HFFc6 (cell line): ENCODE measurements at regions not wholly inside any gene's neighbourhood (a gene's known extent, or its start where the extent isn't known, plus 50 kb on each side); places are given as distances from the start of the nearest gene placed in this dataset.

Source experiments
- DNase-seq: peaks from one replicate; pipeline ENCODE4 v3.0.0-alpha.2; 2018
- H3K27ac Mint-ChIP-seq: 2 replicates; pipeline ENCODE4 v1.8.0; 2020; ENCODE audit warnings: mild to moderate bottlenecking, mixed read lengths
- H3K27me3 Mint-ChIP-seq: 2 replicates; pipeline ENCODE4 v1.8.0; 2021; ENCODE audit warnings: mild to moderate bottlenecking, moderate library complexity, mixed read lengths; ENCODE audit not compliant: insufficient read depth
- H3K36me3 Mint-ChIP-seq: 2 replicates; pipeline ENCODE4 v1.8.0; 2021; ENCODE audit warnings: low read depth, mixed read lengths
- H3K4me1 Mint-ChIP-seq: 2 replicates; pipeline ENCODE4 v1.8.0; 2020; ENCODE audit warnings: low read depth, mixed read lengths
- H3K4me3 Mint-ChIP-seq: 2 replicates; pipeline ENCODE4 v1.8.0; 2020; ENCODE audit warnings: mild to moderate bottlenecking, moderate library complexity, mixed read lengths
- H3K9me3 Mint-ChIP-seq: 2 replicates; pipeline ENCODE4 v1.8.0; 2020; ENCODE audit warnings: mild to moderate bottlenecking, mixed read lengths
- CTCF ChIP-seq: fragments of 200-600 bp; sonication (generic); IDR thresholded peaks from 2 replicates; pipeline ENCODE4 v1.5.0; 2021; ENCODE audit warnings: antibody characterized with exemption, mild to moderate bottlenecking

GRCh38 chr18:4639628-4640310 is 184.7 kb upstream of the DLGAP1 start:
- H3K4me3 Mint-ChIP-seq: no peak overlapping the region
- H3K4me1 Mint-ChIP-seq: no peaks in the 10 kb centered on the region
- peaks cover 48% of the 10 kb centered on the region for H3K9me3 Mint-ChIP-seq
- no peaks in the 10 kb centered on the region for H3K36me3 Mint-ChIP-seq
- no peak overlapping the region for H3K27ac Mint-ChIP-seq
- no peak for DNase-seq
- H3K27me3 Mint-ChIP-seq: no peaks in the 10 kb centered on the region
- no peak for TF ChIP-seq CTCF

- no peaks in the 10 kb centered on the region for H3K27me3 Mint-ChIP-seq
- H3K27ac Mint-ChIP-seq: no peak overlapping the region
- no peaks in the 10 kb centered on the region for H3K4me1 Mint-ChIP-seq
- DNase-seq: no peak
- H3K4me3 Mint-ChIP-seq: no peak overlapping the region
- no peak for TF ChIP-seq CTCF
- no peaks in the 10 kb centered on the region for H3K36me3 Mint-ChIP-seq
- H3K9me3 Mint-ChIP-seq: peaks cover 48% of the 10 kb centered on the region
Observed at GRCh38 chr18:4638680-4639079, 183.6 kb upstream of the DLGAP1 start.

- TF ChIP-seq CTCF: no peak
- DNase-seq: no peak
- Mint-ChIP-seq H3K27ac (no peak overlapping the region), H3K9me3 (peaks cover 49% of the 10 kb centered on the region), H3K36me3 (peaks cover 1% of the 10 kb centered on the region; the same call in 1 of the 2 replicates), H3K27me3 (no peaks in the 10 kb centered on the region), H3K4me1 (no peaks in the 10 kb centered on the region), H3K4me3 (no peak overlapping the region)
Observed at GRCh38 chr18:4637876-4638275, 182.8 kb upstream of the DLGAP1 start.

- H3K9me3 Mint-ChIP-seq: peaks cover 49% of the 10 kb centered on the region
- peaks cover 6% of the 10 kb centered on the region; the same call in 1 of the 2 replicates for H3K36me3 Mint-ChIP-seq
- no peaks in the 10 kb centered on the region for H3K27me3 Mint-ChIP-seq
- DNase-seq: no peak
- H3K4me1 Mint-ChIP-seq: no peaks in the 10 kb centered on the region
- TF ChIP-seq CTCF: no peak
- H3K27ac Mint-ChIP-seq: no peak overlapping the region
- no peak overlapping the region for H3K4me3 Mint-ChIP-seq
Observed at GRCh38 chr18:4636967-4637366, 181.9 kb upstream of the DLGAP1 start.

GRCh38 chr18:4631239-4631638 is 176.1 kb upstream of the DLGAP1 start:
- Mint-ChIP-seq H3K27me3 (no peaks in the 10 kb centered on the region), H3K4me3 (no peak overlapping the region)

More at GRCh38 chr18:4631239-4631638, 176.1 kb upstream of the DLGAP1 start:
- no peak overlapping the region for H3K27ac Mint-ChIP-seq
- H3K36me3 Mint-ChIP-seq: peaks cover 6% of the 10 kb centered on the region; the same call in 1 of the 2 replicates
- DNase-seq: no peak
- H3K4me1 Mint-ChIP-seq: no peaks in the 10 kb centered on the region
- peaks cover 48% of the 10 kb centered on the region for H3K9me3 Mint-ChIP-seq
- TF ChIP-seq CTCF: no peak
